HCT116 (cell line): ENCODE measurements at regions not wholly inside any gene's neighbourhood (a gene's known extent, or its start where the extent isn't known, plus 50 kb on each side); places are given as distances from the start of the nearest gene placed in this dataset.

Source experiments
- ATAC-seq: fragments of 200-7000 bp; cut with Tn5 transposase; 2 replicates; pipeline ENCODE4 v1.9.1; 2020; ENCODE audit warnings: mild to moderate bottlenecking, moderate library complexity
- BruUV-seq: library from RNA; stranded (reverse); fragments of 400-500 nt; replicated peaks from 2 replicates; lab custom pipeline; 2021; lab: Mats Ljungman, UMichigan
- CTCF ChIA-PET: fragments of 300-600 bp; sonication (Branson Sonifier 250); formaldehyde crosslinking; loops from one replicate; lab custom pipeline; 2021; ENCODE audit warnings: antibody characterized with exemption; lab: Charles Lee
- POLR2A ChIA-PET: fragments of 300-600, 350-600 bp; sonication (Branson Sonifier 250); formaldehyde crosslinking; loops from one replicate; lab custom pipeline; 2021; ENCODE audit warnings: antibody characterized with exemption; lab: Charles Lee
- RAD21 ChIA-PET, 2 experiments: fragments of 300-600 bp; sonication (Branson Sonifier 250); formaldehyde crosslinking; loops; one replicate each; lab custom pipeline; 2023; ENCODE audit warnings: low total read pairs in 2 of 2; ENCODE audit not compliant: uncharacterized antibody in 2 of 2, unreplicated experiment in 2 of 2, low non-redundant PET in 1 of 2; lab: Charles Lee
- DNase-seq: peaks from one replicate; pipeline ENCODE4 v3.0.0-alpha.2; 2010; ENCODE audit warnings: low read depth, low spot score
- H2AFZ ChIP-seq: fragments of 200-600 bp; shearing (Covaris generic), sonication (generic); 2 replicates; pipeline ENCODE4 v1.6.1; 2017; ENCODE audit warnings: low read depth, mixed run types, mixed read lengths, antibody characterized with exemption, low read length; ENCODE audit not compliant: poor library complexity, severe bottlenecking
- H3K27ac ChIP-seq: 2 replicates; pipeline ENCODE4 v1.5.1; 2012; ENCODE audit warnings: low read depth, low read length
- H3K27me3 ChIP-seq: fragments of 200-600 bp; sonication (generic); 2 replicates; pipeline ENCODE4 v1.6.1; 2016; ENCODE audit warnings: mixed run types, low read length, mixed read lengths; ENCODE audit not compliant: insufficient read depth
- H3K36me3 ChIP-seq, 2 experiments: fragments of 200-500 bp in 1 of 2; fragments of 200-600 bp in 1 of 2; sonication (Bioruptor generic) in 1 of 2; sonication (generic) in 1 of 2; 2 replicates each; pipeline versions ENCODE4 v1.5.1 to v1.6.1; 2014 to 2016; ENCODE audit warnings: low read length in 2 of 2, inconsistent platforms in 1 of 2, mixed read lengths in 1 of 2, mixed run types in 1 of 2; ENCODE audit not compliant: insufficient read depth in 2 of 2, control insufficient read depth in 1 of 2
- H3K4me1 ChIP-seq, 2 experiments: fragments of 200-600 bp in 1 of 2; sonication (generic) in 1 of 2; 2 replicates each; pipeline versions ENCODE4 v1.5.1 to v1.6.1; 2012 to 2017; ENCODE audit warnings: low read length in 2 of 2, inconsistent platforms in 1 of 2, mild to moderate bottlenecking in 1 of 2, mixed read lengths in 1 of 2, mixed run types in 1 of 2, moderate library complexity in 1 of 2; ENCODE audit not compliant: insufficient read depth in 2 of 2, control insufficient read depth in 1 of 2
- H3K4me2 ChIP-seq: fragments of 200-600 bp; sonication (generic); 2 replicates; pipeline ENCODE4 v1.6.1; 2017; ENCODE audit warnings: mixed run types, low read length, mixed read lengths
- H3K4me3 ChIP-seq, 2 experiments: fragments of 200-600 bp in 1 of 2; sonication (generic) in 1 of 2; replicated peaks in 1 of 2; 2 replicates each; pipeline ENCODE4 v1.5.1; 2011 to 2016; ENCODE audit warnings: low read length in 2 of 2, control low read depth in 1 of 2, low read depth in 1 of 2, mild to moderate bottlenecking in 1 of 2, mixed read lengths in 1 of 2, mixed run types in 1 of 2
- H3K79me2 ChIP-seq: fragments of 200-600 bp; sonication (generic); 2 replicates; pipeline ENCODE4 v1.6.1; 2017; ENCODE audit warnings: mild to moderate bottlenecking, mixed run types, low read length, moderate library complexity, mixed read lengths; ENCODE audit not compliant: insufficient read depth
- H3K9ac ChIP-seq: fragments of 200-600 bp; sonication (generic); 2 replicates; pipeline ENCODE4 v1.6.1; 2016; ENCODE audit warnings: low read length, mixed read lengths
- H3K9me2 ChIP-seq: fragments of 200-600 bp; sonication (generic), shearing (Covaris generic); 2 replicates; pipeline ENCODE4 v1.6.1; 2017; ENCODE audit warnings: mixed run types, mild to moderate bottlenecking, moderate library complexity; ENCODE audit not compliant: insufficient read depth
- H3K9me3 ChIP-seq, 2 experiments: fragments of 200-500 bp in 1 of 2; fragments of 200-600 bp in 1 of 2; sonication (Bioruptor generic) in 1 of 2; sonication (generic) in 1 of 2; 2 replicates each; pipeline ENCODE4 v1.6.1; 2014 to 2017; ENCODE audit warnings: low read length in 2 of 2, mixed read lengths in 2 of 2, inconsistent platforms in 1 of 2, low read depth in 1 of 2, mild to moderate bottlenecking in 1 of 2, mixed run types in 1 of 2, moderate library complexity in 1 of 2; ENCODE audit not compliant: control insufficient read depth in 1 of 2, insufficient read depth in 1 of 2
- H4K20me1 ChIP-seq: fragments of 200-600 bp; sonication (generic), shearing (Covaris generic); 2 replicates; pipeline ENCODE4 v1.6.1; 2017; ENCODE audit warnings: mixed run types, mild to moderate bottlenecking, moderate library complexity; ENCODE audit not compliant: insufficient read depth
- EGR1 ChIP-seq: IDR thresholded peaks from 2 replicates; pipeline ENCODE4 v1.6.1; 2012; ENCODE audit warnings: low read depth
- ELF1 ChIP-seq: IDR thresholded peaks from 2 replicates; pipeline ENCODE4 v1.6.1; 2012; ENCODE audit warnings: low read depth, borderline replicate concordance
- EZH2 ChIP-seq: fragments of 200-600 bp; sonication (generic); IDR thresholded peaks from 2 replicates; pipeline ENCODE4 v1.6.1; 2017; ENCODE audit warnings: antibody characterized with exemption, mixed run types
- FOSL1 ChIP-seq: IDR thresholded peaks from 2 replicates; pipeline ENCODE4 v1.6.1; 2012; ENCODE audit warnings: low read depth
- POLR2AphosphoS5 ChIP-seq: IDR thresholded peaks from 2 replicates; pipeline ENCODE4 v1.6.1; 2011; ENCODE audit warnings: mild to moderate bottlenecking, low read depth, low read length, moderate library complexity
- RAD21 ChIP-seq: IDR thresholded peaks from 2 replicates; pipeline ENCODE4 v1.6.1; 2012; ENCODE audit warnings: low read depth, mild to moderate bottlenecking
- SIN3A ChIP-seq: IDR thresholded peaks from 2 replicates; pipeline ENCODE4 v1.6.1; 2012; ENCODE audit warnings: low read depth
- SP1 ChIP-seq: IDR thresholded peaks from 2 replicates; pipeline ENCODE4 v1.6.1; 2012; ENCODE audit warnings: low read depth
- SRF ChIP-seq: IDR thresholded peaks from 2 replicates; pipeline ENCODE4 v1.6.1; 2012; ENCODE audit warnings: low read depth
- TCF7L2 ChIP-seq: IDR thresholded peaks from 2 replicates; pipeline ENCODE4 v1.7.0; 2011; ENCODE audit warnings: borderline replicate concordance, inconsistent platforms; ENCODE audit not compliant: insufficient read depth, insufficient read length; ENCODE audit errors: extremely low read depth
- ZFX ChIP-seq: fragments of 450-650 bp; IDR thresholded peaks from 2 replicates; pipeline ENCODE4 v1.6.1; 2017
- intact Hi-C: fragments of 100-400 bp; cut with micrococcal nuclease; formaldehyde crosslinking; loops from 2 replicates; pipeline ENCODE4 v1.10.0; 2022
- TF ChIP-seq, protein P1 (sequence below), 3 experiments: fragments of 200-600 bp in 1 of 3; sonication (generic) in 1 of 3; IDR thresholded peaks in 2 of 3; conservative IDR thresholded peaks in 1 of 3; 2 replicates each; pipeline ENCODE4 v1.5.1; 2012 to 2017; ENCODE audit warnings: low read depth in 2 of 3, low read length in 2 of 3, antibody characterized with exemption in 1 of 3, borderline replicate concordance in 1 of 3, control low read depth in 1 of 3, mild to moderate bottlenecking in 1 of 3, mixed read lengths in 1 of 3, mixed run types in 1 of 3, moderate library complexity in 1 of 3; ENCODE audit not compliant: insufficient read depth in 1 of 3

DNA sequence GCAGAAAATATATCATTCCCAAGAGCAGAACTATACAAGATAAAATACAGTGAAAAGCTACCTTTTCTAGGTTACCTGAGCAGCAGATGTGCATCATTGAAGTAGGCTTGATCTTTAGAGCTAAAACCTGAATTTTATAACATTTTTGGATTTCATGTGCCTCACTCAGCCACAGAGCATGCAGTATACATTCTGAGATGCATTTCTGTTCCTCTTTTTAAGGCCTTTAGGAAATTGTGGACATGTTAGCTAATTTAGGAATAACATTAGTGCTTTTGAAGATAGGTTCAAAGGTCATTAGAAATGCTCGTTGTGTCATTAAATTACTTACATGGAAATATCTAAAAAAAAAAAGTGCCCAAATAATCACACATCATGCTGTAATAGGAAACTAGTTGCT, 230.6 kb upstream of the PDGFD start:
- no peak for ATAC-seq
- H3K27ac ChIP-seq = no peak overlapping the region
- H3K36me3 ChIP-seq = no peaks in the 10 kb centered on the region
- H3K9ac ChIP-seq = no peak overlapping the region
- H2AFZ ChIP-seq = no peak overlapping the region
- TF ChIP-seq TCF7L2 (no peak), POLR2AphosphoS5 (no peak), EGR1 (no peak), SRF (no peak), RAD21 (no peak), ELF1 (no peak), EZH2 (no peak), SP1 (no peak), ZFX (no peak), SIN3A (no peak), FOSL1 (no peak)
- TF ChIP-seq, protein P1, sequence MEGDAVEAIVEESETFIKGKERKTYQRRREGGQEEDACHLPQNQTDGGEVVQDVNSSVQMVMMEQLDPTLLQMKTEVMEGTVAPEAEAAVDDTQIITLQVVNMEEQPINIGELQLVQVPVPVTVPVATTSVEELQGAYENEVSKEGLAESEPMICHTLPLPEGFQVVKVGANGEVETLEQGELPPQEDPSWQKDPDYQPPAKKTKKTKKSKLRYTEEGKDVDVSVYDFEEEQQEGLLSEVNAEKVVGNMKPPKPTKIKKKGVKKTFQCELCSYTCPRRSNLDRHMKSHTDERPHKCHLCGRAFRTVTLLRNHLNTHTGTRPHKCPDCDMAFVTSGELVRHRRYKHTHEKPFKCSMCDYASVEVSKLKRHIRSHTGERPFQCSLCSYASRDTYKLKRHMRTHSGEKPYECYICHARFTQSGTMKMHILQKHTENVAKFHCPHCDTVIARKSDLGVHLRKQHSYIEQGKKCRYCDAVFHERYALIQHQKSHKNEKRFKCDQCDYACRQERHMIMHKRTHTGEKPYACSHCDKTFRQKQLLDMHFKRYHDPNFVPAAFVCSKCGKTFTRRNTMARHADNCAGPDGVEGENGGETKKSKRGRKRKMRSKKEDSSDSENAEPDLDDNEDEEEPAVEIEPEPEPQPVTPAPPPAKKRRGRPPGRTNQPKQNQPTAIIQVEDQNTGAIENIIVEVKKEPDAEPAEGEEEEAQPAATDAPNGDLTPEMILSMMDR (IDR thresholded peaks at IDR 0.05 in 2 of 3, conservative IDR thresholded peaks at IDR 0.05 in 1 of 3; ENCODE audit: borderline replicate concordance in 1 of 3, insufficient read depth in 1 of 3, low read depth in 2 of 3, low read length in 2 of 3) = no peak
- TF ChIP-seq, all 23 proteins: peak for 0
- Histone ChIP-seq H3K4me2 (no peak overlapping the region), H3K9me2 (no peaks in the 10 kb centered on the region), H3K4me3 (no peak overlapping the region), H3K4me1 (no peaks in the 10 kb centered on the region), H3K27me3 (no peaks in the 10 kb centered on the region), H4K20me1 (no peaks in the 10 kb centered on the region), H3K79me2 (no peaks in the 10 kb centered on the region), H3K9me3 (no peaks in the 10 kb centered on the region)
- DNase-seq = no peak
- BruUV-seq = no TSS peak
- intact Hi-C loops = no loop called here
- CTCF ChIA-PET = no interaction called here
- RAD21 ChIA-PET = no interaction called here
- POLR2A ChIA-PET = interaction anchor here (1.9 kb wide), 1 partner anchor 9 kb away, joined by 11 read pairs; no protein-coding TSS in a partner anchor
